GM19193 (cell line): ENCODE measurements at regions not wholly inside any gene's neighbourhood (a gene's known extent, or its start where the extent isn't known, plus 50 kb on each side); places are given as distances from the start of the nearest gene placed in this dataset.

Source experiments
- POLR2A ChIP-seq: IDR thresholded peaks from 4 replicates; pipeline ENCODE4 v1.6.1; 2011; ENCODE audit not compliant: insufficient read depth, insufficient read length; ENCODE audit errors: extremely low read depth

DNA sequence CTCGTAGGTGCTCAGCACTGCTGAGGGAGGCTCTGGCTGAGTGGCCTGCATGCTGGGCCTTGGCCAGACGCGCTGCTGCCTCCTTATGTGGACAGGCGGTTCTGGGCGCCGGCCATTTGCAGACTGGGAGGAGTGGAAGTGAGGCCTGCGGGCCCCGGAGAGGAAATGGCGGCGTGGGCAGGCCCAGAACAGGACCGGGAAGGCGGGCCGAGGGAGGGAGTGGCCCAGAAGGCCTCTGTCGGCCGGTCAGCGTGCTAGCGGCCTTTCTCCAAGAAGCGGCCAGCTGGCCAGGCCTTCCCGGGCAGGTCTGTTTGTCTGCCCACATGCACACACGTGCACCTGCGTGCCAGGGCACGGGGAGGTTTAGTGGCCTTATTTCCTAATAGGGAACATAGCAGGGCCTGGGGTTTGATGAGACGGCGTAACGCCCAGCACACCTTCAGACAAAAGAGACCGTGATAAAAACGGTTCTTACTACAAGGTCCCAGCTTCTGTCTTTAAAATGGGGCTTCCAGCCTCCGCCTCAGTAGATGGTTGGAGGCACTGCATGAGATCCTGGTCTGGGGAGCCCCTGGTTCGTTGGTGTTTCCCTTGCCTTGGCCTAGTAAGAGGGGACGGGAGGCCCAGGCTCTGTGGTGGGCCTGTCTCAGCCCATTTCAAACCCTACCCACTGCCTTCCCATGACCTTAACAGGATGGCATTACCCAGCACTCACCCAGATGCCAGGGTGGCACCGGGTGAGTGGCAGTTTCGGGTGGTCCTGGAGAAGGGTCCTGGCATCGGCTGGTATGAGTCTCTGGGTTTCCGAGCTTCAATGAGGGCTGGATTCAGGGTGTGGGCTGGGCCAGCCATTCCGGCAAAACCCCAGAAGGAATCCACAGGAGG is 65.1 kb upstream of the PPARA start:
- no peak for TF ChIP-seq POLR2A

DNA sequence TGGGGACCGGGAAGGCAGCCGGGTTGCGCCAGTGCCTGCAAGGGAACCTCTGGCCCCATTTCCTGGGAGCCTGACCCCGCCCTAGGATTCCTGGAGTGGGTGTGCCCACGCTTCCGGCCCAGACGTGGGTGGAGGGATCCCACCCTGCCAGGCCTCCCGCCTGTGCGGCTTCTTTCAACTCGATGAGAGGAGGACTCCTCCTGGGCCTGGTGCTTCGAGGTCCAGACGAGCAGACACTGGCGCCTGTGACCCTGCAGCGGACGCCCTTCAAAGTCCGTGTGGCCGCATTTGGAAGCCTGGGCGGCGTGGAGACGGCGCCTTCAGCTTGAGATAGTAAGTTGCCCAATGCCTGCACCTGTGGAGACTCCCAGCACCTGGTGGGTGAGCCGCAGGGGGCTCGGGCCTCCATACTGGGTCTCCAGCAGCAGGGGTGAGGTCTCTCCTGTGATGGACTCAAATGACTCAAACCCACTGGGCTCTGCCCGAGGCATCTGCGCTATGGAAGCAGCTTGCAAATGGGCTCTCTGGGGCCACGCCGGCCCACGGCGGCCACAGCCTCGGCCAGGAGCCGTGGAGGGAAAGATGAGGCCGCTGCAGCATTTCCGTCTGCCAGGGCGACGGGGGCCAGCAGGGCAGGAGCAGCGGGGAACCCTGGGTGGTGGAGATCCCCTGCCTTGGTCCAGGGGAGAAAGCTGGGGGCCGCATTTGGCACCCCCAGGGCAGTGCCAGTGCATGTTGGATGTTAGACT is 64.3 kb upstream of the PPARA start:
- no peak for TF ChIP-seq POLR2A

DNA sequence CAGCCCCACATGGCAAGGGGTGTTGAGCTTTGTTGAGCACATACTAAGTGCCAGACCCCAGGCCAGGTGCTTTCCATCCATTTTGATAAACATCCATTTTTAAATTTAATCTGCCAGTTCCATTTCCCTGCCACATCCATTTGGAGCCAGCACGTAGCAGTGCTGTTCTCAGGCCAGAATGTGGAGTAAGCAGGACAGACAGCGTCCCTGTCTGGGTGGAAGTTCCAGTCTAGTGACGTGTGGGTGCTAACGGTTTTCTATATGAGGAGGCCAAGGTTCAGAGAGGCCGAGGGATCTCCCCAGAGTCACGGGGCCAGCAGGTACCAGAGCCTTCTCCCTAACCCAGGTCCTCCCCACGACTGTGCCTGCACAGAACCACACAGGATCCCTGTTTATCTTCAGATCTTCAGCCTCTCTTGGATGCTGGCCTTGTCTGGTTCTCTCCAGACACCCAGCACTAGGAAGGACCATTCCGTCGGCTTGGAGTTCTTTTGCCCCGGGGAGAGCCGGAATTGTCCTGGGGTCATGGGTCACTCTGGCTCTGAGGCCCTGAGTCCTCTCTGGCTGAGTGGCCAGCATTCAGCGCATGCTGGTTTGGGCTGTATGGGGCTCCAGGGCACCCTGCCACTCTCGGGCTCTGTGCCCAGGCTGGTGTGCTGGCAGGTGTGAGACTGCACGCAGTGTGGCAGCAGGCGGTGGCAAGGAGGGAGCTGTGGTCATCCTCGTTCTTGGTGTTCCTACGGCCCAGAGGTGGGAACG is 63.6 kb upstream of the PPARA start:
- TF ChIP-seq POLR2A: no peak

DNA sequence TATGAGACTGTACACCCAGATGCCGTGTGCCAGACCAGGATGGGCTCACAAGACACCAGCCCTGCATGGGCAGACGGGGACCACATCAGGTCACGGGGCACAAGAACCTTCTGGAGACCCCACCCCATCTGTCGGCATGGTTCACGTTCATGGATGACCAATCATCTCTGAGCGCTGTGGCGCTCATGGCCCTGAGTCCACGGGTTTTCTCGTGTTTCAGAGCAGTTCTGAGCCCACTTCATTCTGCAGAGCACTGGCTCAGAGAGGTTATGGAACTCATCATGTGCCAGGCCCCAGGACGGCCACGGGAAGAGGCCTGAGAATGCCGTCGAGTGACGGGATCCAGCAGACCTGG is 63.0 kb upstream of the PPARA start:
- TF ChIP-seq POLR2A: no peak

DNA sequence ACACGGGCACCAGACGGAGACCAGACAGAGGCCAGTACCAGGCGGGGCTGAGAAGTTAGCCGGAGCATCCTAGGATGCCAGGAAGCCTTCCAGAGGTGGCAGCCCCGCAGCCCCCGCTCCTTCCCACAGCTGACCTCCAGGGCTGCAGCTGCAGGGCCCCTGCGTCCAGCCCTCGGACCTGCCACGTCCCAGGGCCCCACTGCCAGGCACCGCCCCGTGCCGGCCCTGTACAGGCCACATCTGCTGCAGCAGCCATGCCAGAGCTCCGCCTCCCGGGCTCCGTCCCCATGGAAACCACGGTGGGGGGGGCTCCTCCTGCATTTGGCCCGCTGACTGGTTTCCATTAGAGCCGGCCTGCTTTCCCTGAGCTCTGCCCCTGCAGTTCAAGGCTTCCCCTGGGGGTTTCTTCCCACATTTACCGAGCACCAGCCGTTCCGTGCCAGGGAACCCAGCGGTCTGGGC is 62.5 kb upstream of the PPARA start:
- TF ChIP-seq POLR2A: no peak

DNA sequence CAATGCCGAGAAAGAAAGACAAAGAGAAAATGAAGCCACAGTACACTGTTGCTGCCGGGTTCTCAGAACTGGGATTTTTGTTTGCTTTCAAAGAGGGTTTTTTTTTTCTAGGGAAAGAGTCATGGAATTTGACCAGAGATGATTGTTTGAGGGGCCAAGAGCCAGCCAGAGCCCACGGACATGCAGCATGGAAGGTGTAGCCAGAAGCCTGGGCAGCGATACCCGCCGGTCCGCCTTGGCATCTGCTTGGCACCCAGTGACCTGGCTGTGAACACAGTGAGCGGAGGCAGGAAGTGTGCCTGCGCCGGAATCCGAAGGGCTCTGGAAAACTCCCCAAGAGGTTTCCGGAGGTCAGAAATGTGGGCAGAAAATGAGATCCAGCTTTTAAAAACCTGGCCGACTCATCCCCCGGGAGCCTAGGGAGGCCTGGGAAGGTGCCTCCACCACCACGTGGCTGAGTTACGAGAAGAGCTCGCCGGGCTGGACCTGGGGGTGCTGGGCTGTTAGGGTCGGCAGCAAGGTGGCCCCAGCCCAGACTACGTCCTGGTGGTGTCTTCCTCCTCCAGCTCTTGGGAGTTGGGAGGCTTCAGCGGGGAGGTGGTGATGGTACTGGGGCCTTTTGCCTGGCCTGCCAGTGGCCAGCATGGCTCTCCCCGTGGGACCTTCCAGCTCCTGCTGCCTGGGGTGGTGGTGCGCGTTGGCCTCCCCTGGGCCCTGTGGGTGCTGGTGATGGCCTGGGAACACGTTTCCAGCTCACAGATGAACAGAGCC is 61.6 kb upstream of the PPARA start:
- TF ChIP-seq POLR2A: no peak

DNA sequence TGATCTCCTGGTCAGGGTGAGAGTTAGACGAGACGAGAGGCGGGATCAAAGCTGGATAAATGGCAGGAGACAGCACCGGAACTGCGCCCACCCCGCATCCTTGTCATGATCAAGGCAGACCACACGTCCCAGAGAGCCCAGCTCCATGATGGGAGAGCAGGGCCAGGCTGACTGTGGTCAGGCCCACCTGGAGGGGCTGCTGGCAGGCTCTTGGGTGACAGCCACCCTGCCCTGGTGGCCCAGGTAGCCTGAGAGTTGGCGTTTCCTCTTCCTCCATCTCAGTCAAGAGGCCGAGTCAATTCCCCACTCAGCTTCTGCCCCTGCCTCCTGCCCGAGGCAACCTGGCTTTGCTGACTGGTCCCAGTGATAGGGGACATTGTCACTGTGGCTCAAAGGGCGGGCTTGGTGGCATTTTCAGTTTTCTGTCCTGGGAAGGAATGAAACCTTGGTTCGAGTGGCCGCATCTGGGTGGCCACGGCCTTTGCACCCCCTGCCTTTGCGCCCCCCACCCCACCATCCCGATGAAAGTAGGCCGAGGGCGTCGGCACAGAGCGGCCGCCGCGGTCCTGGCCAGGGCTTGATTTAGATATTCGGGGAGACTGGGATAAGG is 60.8 kb upstream of the PPARA start:
- no peak for TF ChIP-seq POLR2A

DNA sequence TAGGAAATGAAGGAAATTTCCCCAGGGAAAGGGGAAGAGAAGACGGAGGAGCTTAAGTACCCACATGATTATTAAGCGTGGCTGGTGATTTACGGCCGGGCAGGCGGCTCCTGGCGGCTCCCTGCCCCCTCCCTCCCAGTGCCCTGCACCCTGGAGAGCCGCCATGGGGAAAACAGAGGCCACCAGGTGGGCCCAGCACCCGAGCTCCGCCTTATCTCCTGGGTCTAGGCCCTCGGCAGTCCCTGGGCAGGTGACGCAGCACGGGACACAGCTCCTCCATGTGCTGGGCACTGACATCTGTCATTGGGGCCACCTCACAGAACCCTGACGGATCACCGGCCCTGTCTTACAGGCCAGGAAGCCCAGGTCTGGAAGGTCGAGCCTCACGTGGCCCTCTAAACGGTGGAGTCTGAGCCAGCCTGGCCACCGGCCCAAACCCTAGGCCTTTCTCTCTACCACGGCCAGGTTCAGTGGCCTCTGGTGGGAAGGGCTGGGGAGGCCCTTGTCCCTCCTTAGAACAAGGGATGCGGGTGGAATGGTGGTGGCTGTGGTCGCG is 60.2 kb upstream of the PPARA start:
- TF ChIP-seq POLR2A: no peak

DNA sequence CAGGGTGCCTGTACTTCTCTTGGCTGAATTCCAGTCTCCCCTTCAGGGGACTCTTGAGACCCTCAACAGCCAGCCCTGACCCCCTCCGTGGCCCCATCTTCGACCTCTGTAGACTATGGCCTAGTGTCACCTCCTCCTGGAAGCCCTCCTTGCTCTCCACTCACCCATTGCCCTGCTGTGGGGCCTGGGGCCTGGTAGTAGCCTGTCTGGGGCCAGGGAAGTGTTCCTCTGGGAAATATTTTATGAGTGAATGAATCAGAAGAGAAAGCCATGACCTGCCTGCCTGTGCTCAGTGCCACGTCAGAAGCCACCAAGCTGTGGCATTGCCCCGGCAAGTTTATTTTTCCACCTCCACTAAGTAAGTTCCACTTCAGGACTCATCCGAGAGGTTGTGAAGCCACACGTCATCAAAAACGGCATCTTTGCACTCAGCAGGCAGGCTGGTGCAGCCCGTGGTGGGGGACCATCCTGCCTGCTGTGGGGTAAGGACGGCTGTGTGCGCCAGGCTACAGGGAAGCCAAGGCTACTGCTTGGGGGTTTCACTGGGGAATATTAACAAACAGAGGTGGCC is 59.6 kb upstream of the PPARA start:
- no peak for TF ChIP-seq POLR2A

DNA sequence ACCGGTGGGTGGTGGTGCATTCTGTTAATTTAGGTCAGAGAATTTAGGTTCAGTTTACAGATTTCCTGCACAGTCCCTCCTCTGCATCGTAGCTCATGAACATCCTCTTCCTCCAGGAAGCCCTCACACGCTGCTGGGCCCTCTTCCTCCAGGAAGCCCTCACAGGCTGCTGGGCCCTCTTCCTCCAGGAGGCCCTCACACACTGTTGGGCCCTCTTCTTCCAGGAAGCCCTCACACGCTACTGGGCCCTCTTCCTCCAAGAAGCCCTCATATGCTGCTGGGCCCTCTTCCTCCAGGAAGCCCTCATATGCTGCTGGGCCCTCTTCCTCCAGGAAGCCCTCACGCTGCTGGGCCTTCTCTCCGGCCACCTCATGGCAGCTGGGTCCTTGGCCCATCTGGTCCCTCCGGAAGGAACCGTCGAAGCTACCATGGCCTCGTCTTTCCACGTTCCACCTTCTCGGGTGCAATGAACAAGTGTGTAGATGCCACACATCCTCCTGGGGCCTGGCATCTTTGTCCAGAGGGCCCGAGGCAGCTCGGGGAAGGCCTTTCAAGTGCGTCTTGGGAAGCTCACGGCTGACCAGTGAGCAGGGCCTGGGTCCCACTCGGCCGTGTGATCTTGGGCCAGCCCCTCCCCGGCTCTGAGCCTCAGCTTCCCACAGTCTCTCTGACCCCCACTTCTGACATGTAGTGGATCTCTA is 58.9 kb upstream of the PPARA start:
- TF ChIP-seq POLR2A: no peak

DNA sequence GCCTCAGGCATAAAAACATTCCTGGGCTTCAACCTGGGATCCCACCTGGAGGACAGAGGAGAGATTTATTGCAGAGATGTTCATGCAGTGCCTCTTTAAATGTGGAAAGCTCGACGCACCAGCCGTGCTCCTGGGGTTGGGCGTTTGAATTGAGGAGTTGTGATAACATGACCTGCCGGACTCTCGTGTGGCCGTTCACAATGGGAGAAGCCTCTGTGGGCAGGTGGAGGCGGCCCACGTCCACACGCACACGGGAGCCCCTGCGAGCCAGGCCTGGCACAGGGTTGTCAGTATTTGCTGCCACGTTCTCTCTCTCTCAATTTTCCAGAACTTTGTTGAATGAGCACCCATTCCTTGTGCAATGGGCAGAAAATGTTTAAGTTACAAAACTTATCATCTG is 58.3 kb upstream of the PPARA start:
- no peak for TF ChIP-seq POLR2A

DNA sequence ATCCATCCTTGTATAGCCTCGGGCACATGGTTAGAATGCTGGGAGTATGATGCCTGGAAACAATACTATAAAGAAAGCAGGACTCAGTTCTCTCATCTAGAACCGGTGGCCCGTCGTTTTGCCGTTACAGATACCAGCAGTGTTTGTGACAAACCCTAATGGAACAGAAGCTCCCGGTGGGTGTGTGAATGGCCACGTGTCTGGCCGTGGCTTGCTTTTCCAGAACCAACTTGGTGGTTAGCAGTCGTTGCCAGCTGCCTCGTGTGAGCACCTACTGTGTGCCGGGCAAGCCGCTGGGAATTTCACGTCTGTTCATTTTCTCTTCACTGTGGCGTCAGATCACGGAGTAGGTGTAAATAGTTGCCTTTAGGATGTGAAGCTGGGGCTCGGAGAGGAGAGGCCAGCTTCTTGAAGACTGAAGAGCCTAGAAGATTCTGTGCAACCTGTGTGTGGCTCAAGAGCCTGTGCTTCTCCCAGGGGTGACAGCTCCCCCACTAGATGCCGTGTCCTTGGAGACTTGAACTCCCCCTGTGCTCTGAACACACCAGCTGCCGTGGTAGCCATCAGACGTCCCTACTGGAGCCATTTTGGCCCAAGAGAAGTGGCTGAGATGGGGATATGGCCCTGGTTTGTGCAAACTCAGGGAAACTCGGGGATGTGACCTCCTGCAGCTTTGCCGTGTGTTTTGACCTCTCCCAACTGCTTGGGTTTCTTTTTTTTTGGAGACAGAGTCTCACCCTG is 57.5 kb upstream of the PPARA start:
- TF ChIP-seq POLR2A: no peak
